22Rv1 (cell line): ENCODE measurements at regions not wholly inside any gene's neighbourhood (a gene's known extent, or its start where the extent isn't known, plus 50 kb on each side); places are given as distances from the start of the nearest gene placed in this dataset.

ENCODE experiments used
- CTCF ChIP-seq: fragments of 450-650 bp; IDR thresholded peaks from 2 replicates; pipeline ENCODE4 v1.5.1; 2017; ENCODE audit warnings: mild to moderate bottlenecking
- ZFX ChIP-seq: fragments of 450-650 bp; IDR thresholded peaks from 2 replicates; pipeline ENCODE4 v1.6.1; 2017; ENCODE audit warnings: antibody characterized with exemption, borderline replicate concordance

DNA sequence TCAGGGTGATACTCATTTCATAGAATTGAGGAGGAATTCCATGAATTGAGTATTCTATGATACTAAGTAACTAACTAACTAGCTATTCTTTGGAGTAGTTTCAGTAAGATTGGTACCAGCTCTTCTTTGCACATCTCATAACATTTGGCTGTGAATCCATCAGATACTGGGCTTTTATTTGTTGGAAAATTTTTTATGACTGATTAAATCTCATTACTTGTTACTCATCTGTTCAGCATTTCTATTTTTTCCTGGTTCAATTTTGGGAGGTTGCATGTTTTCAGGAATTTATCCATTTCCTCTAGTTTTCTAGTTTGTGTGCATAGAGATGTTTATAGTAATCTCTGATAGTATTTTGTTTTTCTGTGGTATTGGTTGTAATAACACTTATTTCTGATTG lies 70.8 kb upstream of the FREM3 start:
- TF ChIP-seq CTCF: no peak
- TF ChIP-seq ZFX: no peak
